NCI-H187 (cell line): ENCODE measurements at regions not wholly inside any gene's neighbourhood (a gene's known extent, or its start where the extent isn't known, plus 50 kb on each side); places are given as distances from the start of the nearest gene placed in this dataset.

Experiments
- DNase-seq, 2 experiments: peaks; one replicate each; lab custom pipeline; 2025; lab: John Stamatoyannopoulos, UW

DNA sequence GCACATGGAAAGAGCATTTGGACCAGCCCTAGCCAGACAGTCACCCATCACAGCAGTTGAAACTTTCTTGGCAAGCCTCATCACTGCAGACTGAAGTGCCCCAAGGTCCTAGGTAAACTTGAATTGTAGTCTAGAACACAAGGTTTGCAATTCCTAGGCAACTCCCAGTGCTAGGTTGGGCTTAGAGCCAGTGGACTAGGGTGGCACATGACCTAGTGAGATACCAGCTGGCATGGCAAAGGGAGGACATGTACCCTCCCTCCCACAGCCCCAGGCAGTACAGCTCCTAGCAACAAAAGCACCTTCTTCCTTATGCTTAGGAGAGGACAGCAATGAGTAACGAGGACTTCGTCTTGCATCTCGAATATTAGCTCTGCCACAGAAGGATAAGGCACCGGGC, 889.5 kb downstream of the JRKL start:
- no peak for DNase-seq

DNA sequence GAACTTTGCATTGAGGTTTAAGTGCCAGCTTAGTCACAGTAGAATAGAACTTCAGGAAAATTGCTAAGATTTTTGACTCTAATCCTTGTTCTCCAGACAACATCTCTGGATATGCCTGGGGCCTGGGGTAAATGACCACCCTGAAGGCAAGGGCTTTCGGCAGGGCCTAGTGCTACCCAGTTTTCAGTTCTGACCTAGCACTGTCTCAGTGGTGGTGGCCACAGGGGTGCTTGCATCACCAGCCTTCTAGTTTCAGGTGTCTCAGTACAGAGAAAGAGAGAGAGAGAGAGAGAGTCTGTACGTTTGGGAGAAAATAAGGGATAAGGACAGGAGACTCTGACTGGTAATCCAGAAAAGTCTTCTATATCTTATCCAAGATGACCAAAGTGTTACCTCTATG, 890.5 kb downstream of the JRKL start:
- DNase-seq = no peak

DNA sequence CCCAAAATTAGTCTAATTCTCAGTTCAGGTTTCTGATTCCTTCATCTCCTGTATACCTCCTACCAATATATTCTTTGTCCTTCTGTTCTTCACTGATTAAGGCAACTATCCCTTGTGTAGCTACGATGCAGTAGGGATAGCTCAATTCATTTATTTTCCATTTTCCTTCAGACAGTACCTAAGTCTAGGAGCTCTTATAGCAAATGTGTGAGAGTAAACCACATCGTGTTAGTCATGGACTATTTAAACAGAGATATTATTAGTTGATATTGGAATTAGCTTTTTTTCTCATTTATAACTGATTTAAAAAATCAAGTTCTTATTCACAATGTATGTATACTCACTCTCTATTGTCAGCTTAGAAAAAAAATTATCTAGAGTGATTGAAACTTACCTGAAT, 900.0 kb downstream of the JRKL start:
- DNase-seq = no peak

DNA sequence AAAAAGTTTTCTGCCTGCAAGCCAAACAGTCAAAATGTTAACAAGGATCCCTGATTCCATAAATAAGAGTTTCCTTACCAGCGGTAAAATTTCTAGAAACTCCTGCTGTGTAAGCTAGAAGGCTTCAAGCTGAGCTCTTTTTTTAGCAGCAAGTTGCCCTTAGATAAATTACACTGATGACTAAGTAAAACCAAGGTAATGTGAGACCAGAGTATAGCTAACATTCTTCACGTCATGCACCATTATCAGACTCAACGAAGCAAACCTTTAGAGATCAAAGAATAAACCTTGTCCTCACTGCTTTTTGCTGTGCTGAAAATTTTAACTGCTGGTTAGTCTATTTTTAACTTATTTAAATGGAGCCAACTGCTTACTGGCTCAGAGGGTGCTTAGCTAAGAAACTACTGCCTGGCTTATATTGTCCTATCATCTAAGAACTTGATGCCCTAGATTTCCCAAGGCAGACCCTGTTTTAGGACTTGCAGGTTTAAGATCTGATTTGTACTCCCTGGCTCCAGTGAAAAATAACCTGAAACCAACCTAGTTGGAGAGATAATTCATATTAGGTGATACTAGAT, 900.7 kb downstream of the JRKL start:
- no peak for DNase-seq

DNA sequence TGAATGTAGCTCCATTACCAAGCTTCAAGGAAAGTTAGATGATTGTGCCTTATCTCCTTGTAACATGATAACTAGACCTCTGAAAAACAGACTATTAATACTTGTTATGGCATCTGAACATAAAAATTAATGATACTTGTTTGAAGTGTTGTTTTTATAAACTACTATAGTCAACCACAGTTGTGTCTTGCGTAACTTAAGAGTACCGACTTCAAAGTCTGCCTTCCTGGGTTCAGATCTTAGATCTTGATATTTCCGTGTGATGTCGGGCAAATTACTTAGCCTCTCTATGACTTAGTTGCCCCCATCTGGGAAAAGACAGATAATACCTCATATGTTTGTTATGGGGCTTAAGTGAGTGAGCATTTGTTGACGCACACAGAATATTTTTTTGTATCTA, 906.5 kb downstream of the JRKL start:
- DNase-seq = no peak

DNA sequence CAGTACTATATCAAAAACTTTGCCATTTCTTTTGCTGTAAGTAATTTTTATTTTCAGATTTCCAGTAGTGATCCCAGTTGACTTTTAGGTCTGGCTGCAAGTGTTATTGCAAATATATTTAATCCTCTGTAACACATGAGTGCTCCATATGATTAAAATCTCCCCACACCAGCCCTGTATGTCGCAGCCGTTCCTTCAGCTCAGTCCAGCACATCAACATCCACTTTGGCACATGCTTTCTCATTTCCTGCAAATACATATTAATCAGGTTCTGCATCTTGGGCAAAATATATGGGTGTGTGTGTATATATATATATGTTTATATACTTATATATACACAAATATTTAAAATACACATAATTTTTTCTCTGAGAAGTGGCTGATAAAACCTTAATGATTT, 919.5 kb downstream of the JRKL start:
- no peak for DNase-seq

DNA sequence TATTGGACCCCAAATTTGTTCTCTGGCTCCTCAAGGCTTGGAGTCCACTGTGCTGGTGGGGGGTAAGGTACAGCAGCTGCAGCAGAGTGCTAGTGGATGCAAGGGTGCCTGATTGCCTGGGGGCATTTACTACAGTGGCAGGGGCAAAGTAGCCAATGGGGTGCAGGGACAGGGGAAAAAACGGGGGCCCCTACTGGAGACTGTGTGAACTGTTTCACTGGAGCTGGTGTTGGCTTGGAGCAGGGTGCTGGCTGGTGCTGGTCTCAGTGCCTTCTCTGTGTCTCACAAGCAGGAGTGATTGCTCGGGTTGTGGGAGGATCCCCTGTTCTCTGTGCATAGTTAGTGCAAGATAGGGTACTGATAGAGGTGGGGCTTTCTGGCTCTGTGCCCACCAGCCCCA, 935.9 kb downstream of the JRKL start:
- no peak for DNase-seq

DNA sequence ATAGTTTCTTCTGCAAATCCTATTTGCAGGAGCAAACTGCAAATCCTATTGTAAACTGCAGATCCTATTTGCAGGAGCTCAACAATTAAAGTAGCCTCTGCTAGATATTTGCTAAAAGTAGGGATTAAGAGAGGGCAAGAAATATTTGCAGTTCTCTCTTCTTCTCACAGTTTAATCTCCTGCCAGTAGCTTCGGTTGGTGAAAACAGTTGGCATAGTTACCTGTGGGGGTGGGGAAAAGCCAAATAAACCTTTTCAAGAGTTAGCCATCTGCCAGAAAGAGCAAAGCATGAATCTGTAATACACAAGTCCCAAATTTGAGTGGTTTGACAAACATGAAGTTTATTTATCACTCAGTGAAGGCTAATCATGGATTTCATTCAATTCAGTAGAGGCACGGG, 942.5 kb downstream of the JRKL start:
- no peak for DNase-seq

DNA sequence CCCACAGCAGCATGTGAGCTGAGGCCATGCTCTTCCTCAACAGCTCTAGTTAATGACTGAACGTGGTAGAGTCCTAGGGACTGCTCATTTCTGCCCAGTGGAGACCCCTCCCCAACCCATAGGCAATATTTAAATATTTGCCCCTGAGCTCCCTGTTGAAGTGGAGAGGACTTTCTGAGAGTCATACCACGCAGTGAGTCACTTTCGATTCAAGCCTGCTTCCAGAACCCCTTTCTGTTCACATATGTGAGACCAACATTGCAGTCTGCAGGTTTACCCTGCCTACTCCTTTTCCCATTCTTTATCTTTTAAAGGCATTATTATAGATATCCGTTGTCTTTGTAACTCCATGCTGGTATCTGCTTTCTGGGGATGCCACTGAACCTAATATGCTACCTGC, 946.3 kb downstream of the JRKL start:
- DNase-seq = no peak

DNA sequence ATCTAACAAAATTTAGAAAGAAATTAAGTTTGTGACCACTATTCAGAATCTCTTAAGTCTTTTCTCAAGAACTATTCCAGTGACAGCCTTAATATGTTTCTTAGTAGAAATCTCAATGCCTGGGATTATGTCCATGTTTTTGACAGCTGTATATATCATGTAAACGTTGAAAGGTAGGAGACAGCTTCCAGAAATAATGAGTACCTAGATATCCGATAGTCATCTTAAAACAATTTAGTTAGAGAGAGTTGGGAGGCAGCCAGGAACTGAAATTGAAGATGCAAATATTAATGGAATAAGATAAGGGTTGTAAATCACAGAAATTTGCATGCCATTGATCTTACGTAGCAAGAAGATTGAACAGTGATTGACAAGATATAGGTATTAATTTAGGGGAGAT, 955.2 kb downstream of the JRKL start:
- DNase-seq = no peak

DNA sequence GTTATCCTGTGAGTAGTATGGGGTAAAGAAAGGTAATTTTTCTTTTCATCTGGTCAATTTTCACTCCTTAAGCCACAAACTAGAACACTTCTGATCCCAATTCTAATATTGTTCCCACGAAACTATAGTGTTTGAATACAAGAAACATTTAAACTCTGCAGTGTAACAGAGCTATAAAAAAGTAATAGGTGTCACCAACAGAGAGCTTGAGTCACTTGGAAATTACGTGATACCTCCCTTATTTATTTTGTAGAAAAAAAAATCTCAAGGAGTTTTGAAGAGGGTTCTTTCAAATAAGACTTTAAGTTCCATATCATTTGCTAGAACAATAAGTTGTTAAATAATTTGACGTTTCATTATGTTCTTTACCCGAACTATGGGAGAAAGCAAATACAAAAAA, 959.4 kb downstream of the JRKL start:
- DNase-seq = no peak

DNA sequence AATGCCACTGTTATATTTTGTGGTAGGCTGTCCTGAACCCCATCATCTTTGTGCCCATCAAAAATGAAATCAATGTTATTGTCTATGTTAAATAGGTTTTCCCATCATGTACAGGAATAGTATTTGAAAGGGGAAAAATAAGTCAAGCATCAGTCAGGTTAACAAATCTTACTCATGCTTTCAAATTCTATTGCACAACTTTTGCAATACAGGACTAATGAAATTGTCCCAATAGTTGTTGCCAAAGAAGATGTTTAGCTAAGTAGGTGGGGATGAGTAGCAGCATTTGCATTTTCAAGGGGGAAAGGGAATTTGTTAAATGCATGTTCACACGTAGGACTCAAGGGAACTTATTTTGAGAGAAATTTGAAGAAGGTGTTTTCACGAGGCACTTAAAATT, 962.1 kb downstream of the JRKL start:
- DNase-seq = no peak

DNA sequence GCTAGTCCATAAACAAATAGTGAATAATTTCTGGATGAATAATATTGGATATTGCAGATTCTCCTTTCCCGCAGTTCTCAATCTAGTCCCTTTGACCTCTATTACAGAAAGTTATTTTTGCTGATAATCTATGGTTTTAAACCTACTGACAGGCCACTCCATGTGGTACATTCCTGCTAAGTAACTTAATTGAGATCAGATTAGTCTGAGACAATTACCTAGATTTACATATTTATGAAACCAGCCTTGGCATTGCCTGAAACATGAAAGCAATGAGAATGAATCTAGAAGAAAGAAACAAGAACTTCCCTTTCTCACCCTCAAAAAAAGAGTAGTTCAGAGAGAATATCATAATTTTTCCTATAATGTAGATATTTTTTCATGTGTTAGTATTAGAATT, 964.2 kb downstream of the JRKL start:
- no peak for DNase-seq

DNA sequence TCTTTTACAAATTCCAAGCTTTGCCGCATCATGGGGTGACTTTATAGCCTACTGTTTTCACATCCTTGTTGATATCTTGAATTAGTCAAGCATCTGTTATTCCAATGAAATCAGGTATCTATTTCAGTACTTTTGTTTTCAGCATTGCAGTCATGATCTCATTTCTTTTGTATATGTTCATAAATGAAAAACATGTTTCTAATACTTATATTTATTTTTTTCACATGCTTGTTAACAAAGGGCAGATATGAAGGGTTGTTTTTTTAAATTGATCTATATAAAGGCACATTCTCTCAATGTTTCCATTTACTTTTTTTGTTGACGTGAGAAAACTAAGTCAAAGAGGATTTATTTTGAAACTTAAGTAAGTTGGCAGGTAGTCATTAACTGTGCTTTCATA, 964.8 kb downstream of the JRKL start:
- no peak for DNase-seq

DNA sequence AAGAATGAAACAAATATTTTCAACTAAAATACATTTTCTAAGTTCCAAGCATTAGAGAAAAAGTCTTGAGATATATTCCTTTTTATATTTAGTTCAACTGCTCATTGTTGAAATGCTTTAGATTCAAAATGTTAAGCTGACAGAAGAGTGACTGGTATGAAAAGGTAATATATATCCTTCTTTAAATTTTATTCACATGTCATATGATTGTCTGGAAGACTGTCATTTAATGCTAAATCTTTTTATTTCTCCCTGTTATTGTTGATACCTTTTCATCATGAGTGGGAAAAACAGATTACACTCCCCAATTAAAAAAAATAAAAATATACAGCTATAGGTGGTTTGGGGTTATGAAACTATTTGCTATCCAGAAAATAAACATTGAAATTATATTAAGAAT, 965.4 kb downstream of the JRKL start:
- no peak for DNase-seq

DNA sequence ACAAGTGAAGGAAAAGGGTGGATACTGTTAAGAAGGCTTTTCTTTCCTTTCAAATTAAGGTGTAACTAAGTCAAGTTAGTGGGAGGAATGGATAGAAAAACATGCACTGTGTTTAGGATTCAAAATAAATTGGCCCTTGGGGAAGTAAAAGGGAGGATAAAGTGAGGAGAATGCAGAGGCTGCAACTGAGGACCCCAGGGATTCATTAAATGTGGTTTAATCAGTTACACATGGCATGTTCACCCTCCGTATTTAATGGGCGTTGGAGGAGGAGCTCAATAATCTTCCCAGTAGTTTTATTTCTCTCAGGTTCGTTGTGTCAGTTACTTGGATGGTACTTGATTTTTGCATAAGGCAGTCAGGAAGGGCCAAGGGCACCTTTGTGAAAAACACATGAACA, 966.3 kb downstream of the JRKL start:
- no peak for DNase-seq

DNA sequence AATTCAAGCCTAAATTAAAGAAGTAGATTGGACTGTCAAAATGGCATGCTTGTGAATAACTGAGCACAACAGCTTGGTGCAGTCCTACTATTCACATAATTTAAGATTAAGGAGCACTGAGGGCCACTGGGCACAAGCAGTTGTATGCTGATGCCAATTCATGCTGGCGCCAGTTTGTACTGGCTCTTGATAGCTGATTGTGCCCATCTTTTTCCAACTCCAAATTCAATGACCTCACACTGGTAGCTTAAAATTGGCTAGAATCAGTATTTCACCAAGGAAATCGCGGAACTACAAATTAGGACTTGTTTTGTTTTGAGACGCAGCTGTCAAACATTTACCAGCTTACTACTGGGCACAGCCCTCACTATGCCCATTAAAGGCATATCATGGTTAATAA, 969.2 kb downstream of the JRKL start:
- no peak for DNase-seq

DNA sequence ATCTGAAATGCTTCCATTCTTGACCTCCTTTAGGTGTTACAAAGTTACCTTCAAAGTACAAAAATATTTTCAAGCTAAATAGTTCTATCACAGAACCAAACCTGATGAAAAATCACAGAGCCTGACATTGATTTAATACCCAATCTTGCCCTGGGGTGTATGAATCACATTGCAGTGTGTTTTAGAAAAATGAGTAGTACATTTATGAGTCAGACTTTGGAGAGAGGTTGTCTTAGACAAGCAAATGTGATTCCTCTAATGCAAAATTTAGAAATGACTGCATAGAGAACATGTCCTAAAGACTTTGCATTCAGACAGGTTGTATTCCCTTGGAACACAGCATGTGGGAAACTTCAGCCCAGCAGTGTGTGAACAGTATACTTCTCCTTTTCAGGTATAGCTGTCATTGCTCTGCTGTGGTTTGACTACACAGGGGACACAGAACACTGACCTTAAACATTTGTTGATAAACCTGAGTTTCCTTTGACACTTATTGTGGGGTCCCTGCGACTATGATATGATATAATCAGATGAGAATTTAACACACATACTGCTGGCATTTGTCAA, 972.1 kb downstream of the JRKL start:
- DNase-seq = no peak

DNA sequence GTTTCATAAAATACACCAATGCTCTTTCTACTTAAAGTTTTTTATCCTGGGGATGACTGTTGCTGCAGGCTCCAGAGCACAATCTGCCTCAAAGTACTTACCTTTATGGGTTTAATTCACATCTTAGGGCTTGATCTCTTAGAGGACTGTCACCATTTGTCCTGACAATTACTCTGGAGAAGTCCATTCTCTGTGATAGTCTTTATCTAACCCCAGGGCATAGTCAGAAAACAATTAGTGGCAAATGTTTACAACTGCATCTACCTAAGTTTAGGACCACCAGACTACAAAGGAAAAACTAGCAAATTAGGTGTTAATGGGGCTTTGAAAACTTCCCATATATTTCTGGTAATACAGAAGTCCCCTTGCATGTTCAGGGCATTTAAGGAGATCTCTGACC, 973.5 kb downstream of the JRKL start:
- DNase-seq = no peak

DNA sequence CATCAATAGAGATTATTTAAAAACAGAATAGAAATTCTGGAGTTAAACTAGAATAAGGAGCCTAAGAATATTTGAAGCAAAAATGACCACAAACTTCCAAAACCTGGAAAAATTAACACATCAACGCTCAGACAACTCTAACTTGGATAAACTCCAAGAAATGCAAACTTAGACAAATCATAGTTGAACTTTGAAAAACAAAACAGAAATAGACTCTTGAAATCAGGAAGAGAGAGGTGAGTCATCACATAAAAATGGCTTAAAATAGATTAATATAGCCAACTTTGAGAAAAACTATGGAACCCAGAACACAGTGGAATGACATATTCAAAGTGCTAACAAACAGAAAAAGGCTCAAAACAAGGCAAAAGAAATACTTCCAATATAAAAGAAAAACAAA, 974.2 kb downstream of the JRKL start:
- DNase-seq = no peak

DNA sequence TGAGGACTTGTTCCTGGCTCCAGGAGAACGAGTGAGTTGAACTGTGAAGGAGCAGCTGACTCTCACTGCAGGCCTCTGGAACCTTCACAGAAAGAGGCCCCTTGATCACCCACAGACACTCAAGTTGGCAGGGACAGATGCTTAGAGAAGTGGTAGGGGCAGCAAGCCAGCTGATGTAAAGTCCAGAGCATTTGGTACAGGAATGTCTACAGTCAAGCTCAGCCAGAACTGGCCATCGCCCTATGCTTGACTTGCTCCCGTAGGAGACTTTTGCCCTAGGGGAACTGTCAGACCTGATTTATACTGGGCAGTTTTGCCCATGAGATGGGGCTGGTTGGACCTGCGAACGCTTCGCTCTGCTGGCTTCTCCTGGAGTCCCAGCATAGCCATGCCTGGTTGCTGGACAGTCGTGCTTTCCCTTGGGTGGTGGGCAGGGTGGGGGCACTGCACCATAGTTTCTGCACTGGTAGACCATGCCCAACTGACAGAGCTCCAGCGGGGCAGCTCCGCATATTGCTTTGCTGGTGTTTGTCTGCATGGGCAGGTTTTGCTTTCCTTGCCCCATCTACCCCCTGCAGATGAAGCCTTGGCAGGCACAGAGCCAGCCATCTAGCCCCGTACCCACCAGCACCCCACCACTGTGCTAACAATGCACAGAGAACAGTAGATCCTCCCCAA, 977.7 kb downstream of the JRKL start:
- no peak for DNase-seq

DNA sequence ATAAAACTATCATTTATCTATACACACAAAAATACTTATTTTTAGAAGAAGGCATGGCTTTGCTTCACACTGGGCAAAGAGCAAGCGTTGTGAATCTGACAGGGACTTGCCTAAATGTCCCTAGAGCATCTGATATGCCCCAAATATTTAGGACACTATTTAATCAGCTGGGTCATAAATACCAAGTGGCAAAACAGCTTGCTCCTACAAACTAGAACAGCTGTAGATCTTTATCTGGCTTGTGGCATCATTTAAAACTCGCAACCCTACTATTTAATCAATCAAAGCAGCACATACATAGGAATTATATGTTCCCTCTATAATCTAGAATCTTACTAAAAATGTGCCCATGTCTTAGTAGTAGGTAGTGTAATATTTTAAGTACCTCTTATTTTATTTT, 999.5 kb downstream of the JRKL start:
- no peak for DNase-seq

DNA sequence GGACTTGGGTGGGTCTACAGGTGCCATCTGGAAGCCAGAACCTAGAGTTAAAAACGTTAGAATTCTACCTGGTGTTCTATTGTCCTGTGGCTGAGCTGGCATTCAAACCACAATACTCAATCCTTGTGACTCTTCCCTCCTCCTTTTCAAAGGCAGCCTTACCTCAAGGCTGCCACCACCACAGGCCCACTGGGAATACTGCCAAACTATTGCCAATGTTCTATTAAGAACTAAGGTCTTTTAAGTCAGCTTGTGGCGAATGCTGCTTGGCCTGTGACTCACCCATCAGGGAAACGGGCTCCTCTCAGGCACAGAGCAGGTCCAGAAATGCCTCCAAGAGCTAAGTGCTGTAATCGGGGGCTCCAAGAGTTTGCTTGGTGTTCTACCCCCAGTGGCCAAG, 1008.4 kb downstream of the JRKL start:
- DNase-seq = no peak

DNA sequence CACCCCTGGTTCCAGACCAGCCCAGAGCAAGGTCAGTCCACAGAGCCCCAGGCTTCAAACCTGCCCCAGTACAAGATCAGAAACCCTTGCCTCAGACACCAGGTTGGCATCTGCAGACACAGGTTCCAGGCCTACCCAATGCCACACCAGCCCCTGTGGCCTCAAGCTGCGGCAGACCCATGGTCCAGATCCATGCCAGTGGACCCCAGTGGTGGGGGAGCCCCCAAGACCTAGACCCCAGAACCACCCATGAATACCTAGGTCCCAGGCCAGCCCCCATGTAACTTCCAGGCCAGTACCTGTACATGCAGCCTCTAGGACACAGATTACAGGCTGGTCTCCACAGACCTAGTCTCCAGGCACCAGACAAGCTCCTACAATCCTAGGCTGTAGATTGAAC, 1019.3 kb downstream of the JRKL start:
- no peak for DNase-seq
